HEK293T (cell line): ENCODE measurements at regions not wholly inside any gene's neighbourhood (a gene's known extent, or its start where the extent isn't known, plus 50 kb on each side); places are given as distances from the start of the nearest gene placed in this dataset.

Experiments
- CTBP1 ChIP-seq: fragments of 450-650 bp; IDR thresholded peaks from 2 replicates; pipeline ENCODE4 v1.6.1; 2016; ENCODE audit warnings: borderline replicate concordance
- ELF4 ChIP-seq: fragments of 450-650 bp; IDR thresholded peaks from 2 replicates; pipeline ENCODE4 v1.6.1; 2017; ENCODE audit warnings: antibody characterized with exemption
- FOXA1 ChIP-seq: fragments of 450-650 bp; IDR thresholded peaks from 2 replicates; pipeline ENCODE4 v1.6.1; 2016; ENCODE audit warnings: mild to moderate bottlenecking
- FOXM1 ChIP-seq: fragments of 450-650 bp; IDR thresholded peaks from 2 replicates; pipeline ENCODE4 v1.6.1; 2017; ENCODE audit warnings: mild to moderate bottlenecking, borderline replicate concordance
- HDGF ChIP-seq: fragments of 450-650 bp; IDR thresholded peaks from 2 replicates; pipeline ENCODE4 v1.6.1; 2017; ENCODE audit warnings: antibody characterized with exemption, borderline replicate concordance
- PKNOX1 ChIP-seq: fragments of 450-650 bp; IDR thresholded peaks from 2 replicates; pipeline ENCODE4 v1.6.1; 2016
- SP1 ChIP-seq: fragments of 450-650 bp; IDR thresholded peaks from 2 replicates; pipeline ENCODE4 v1.6.1; 2017
- SUZ12 ChIP-seq: fragments of 450-650 bp; IDR thresholded peaks from 2 replicates; pipeline ENCODE4 v1.6.1; 2016; ENCODE audit warnings: mild to moderate bottlenecking
- TARDBP ChIP-seq: fragments of 450-650 bp; IDR thresholded peaks from 2 replicates; pipeline ENCODE4 v1.6.1; 2016

GRCh38 chr5:153896701-153897100 is 142.0 kb downstream of the FAM114A2 start:
- TF ChIP-seq PKNOX1: no peak
- no peak for TF ChIP-seq FOXA1
- no peak for TF ChIP-seq ELF4
- TF ChIP-seq SUZ12: no peak
- TF ChIP-seq FOXM1: no peak
- no peak for TF ChIP-seq TARDBP
- TF ChIP-seq HDGF: no peak
- TF ChIP-seq SP1: no peak
- TF ChIP-seq CTBP1: no peak
